K562 (cell line): ENCODE measurements at regions not wholly inside any gene's neighbourhood (a gene's known extent, or its start where the extent isn't known, plus 50 kb on each side); places are given as distances from the start of the nearest gene placed in this dataset.

Experiments
- ATAC-seq: fragments of 200-7000 bp; cut with Tn5 transposase; 3 replicates; pipeline ENCODE4 v1.9.1; 2020; ENCODE audit warnings: moderate library complexity
- BruUV-seq: library from RNA; stranded (reverse); fragments of 400-500 nt; replicated peaks from 2 replicates; lab custom pipeline; 2021; lab: Mats Ljungman, UMichigan
- CTCF ChIA-PET: fragments of 300-600 bp; formaldehyde crosslinking; extraction: SDS; loops from one replicate; lab custom pipeline; 2021; ENCODE audit warnings: low intra/inter-chr PET ratio; lab: Yijun Ruan, JAX
- POLR2A ChIA-PET: fragments of 300-600, 350-650 bp; sonication (Branson Sonifier 250); formaldehyde crosslinking; extraction: SDS; loops from one replicate; lab custom pipeline; 2021; ENCODE audit warnings: antibody characterized with exemption, inconsistent platforms; lab: Yijun Ruan, JAX
- DNase-seq, 4 experiments: peaks; one replicate each; pipeline versions ENCODE4 v3.0.0 to v3.0.0-alpha.2; 2011 to 2018; ENCODE audit warnings: low spot score in 3 of 4, mixed read lengths in 3 of 4; ENCODE audit errors: extremely low read depth in 1 of 4
- FAIRE-seq: peaks from 2 replicates; lab custom pipeline; 2011; peaks lifted over from hg19 to GRCh38; lab: Jason Lieb, UNC
- H2AFZ ChIP-seq: 2 replicates; pipeline ENCODE4 v1.6.0; 2011; ENCODE audit warnings: low read depth, low read length, control low read depth, inconsistent platforms
- H3K27ac ChIP-seq: fragments of 200-600 bp; 3 replicates; pipeline ENCODE4 v1.8.0; 2011; ENCODE audit warnings: low read depth, mild to moderate bottlenecking, control low read depth, inconsistent platforms, low read length, moderate library complexity, mixed read lengths; ENCODE audit errors: extremely low read depth
- H3K27me3 ChIP-seq, 2 experiments: fragments of 300-600 bp in 1 of 2; 2 replicates in 1 of 2; 3 replicates in 1 of 2; pipeline versions ENCODE4 v1.6.0 to v1.8.0; 2011; ENCODE audit warnings: inconsistent platforms in 2 of 2, low read length in 2 of 2, mild to moderate bottlenecking in 1 of 2, mixed read lengths in 1 of 2, moderate library complexity in 1 of 2; ENCODE audit not compliant: control insufficient read depth in 2 of 2, insufficient read depth in 2 of 2
- H3K36me3 ChIP-seq: fragments of 300-600 bp; 3 replicates; pipeline ENCODE4 v1.8.0; 2011; ENCODE audit warnings: mild to moderate bottlenecking, low read length, inconsistent platforms; ENCODE audit not compliant: control insufficient read depth, insufficient read depth
- H3K4me1 ChIP-seq, 2 experiments: fragments of 200-600 bp in 1 of 2; replicated peaks in 1 of 2; 2 replicates in 1 of 2; 3 replicates in 1 of 2; pipeline versions ENCODE4 v1.5.1 to v1.8.0; 2011; ENCODE audit warnings: inconsistent platforms in 2 of 2, low read length in 2 of 2, mild to moderate bottlenecking in 1 of 2, mixed read lengths in 1 of 2, moderate library complexity in 1 of 2; ENCODE audit not compliant: control insufficient read depth in 2 of 2, insufficient read depth in 2 of 2
- H3K4me2 ChIP-seq: 2 replicates; pipeline ENCODE4 v1.6.1; 2011; ENCODE audit warnings: low read length, control low read depth, inconsistent platforms, mixed read lengths; ENCODE audit not compliant: insufficient read depth
- H3K4me3 ChIP-seq: fragments of 200-600 bp; sonication (generic), shearing (Covaris generic); 2 replicates; pipeline ENCODE4 v1.5.1; 2016; ENCODE audit warnings: control low read depth, inconsistent platforms
- H3K79me2 ChIP-seq: fragments of 200-600 bp; 3 replicates; pipeline ENCODE4 v1.8.0; 2011; ENCODE audit warnings: low read length, inconsistent platforms; ENCODE audit not compliant: control insufficient read depth, insufficient read depth
- H3K9ac ChIP-seq, 2 experiments: 2 replicates each; pipeline versions ENCODE4 v1.6.0 to v1.6.1; 2011; ENCODE audit warnings: low read depth in 2 of 2, low read length in 2 of 2, control low read depth in 1 of 2, inconsistent platforms in 1 of 2, mild to moderate bottlenecking in 1 of 2, mixed read lengths in 1 of 2; ENCODE audit not compliant: insufficient read depth in 1 of 2
- H3K9me1 ChIP-seq: one replicate; pipeline ENCODE4 v1.6.0; 2011; ENCODE audit warnings: inconsistent platforms, mild to moderate bottlenecking, low read length, moderate library complexity; ENCODE audit not compliant: control insufficient read depth, insufficient read depth
- H3K9me3 ChIP-seq: replicated peaks from 2 replicates; pipeline ENCODE4 v1.5.1; 2011; ENCODE audit warnings: low read depth, low read length, inconsistent platforms; ENCODE audit not compliant: control insufficient read depth, insufficient read depth
- H4K20me1 ChIP-seq: replicated peaks from 2 replicates; pipeline ENCODE4 v1.6.1; 2011; ENCODE audit warnings: low read length, inconsistent platforms, mixed read lengths; ENCODE audit not compliant: control insufficient read depth, insufficient read depth
- BRD4 ChIP-seq: fragments of 200-600 bp; sonication (generic); IDR thresholded peaks from 2 replicates; pipeline ENCODE4 v1.6.1; 2017; ENCODE audit warnings: inconsistent platforms
- CBX2 ChIP-seq: fragments of 200-600 bp; sonication (generic); IDR thresholded peaks from one replicate; pipeline ENCODE4 v1.6.1; 2012; ENCODE audit warnings: mild to moderate bottlenecking, low read length, inconsistent platforms; ENCODE audit not compliant: insufficient read depth, poor library complexity, severe bottlenecking
- HDAC6 ChIP-seq: IDR thresholded peaks from 2 replicates; pipeline ENCODE4 v1.6.1; 2012; ENCODE audit warnings: low read depth, mild to moderate bottlenecking, control low read depth, inconsistent platforms, low read length, moderate library complexity
- HNRNPL ChIP-seq: fragments of 200-400 bp; formaldehyde crosslinking; IDR thresholded peaks from 2 replicates; pipeline ENCODE4 v1.6.1; 2017; ENCODE audit warnings: low read depth, mild to moderate bottlenecking, low read length
- MTF1 ChIP-seq: fragments of 250-450 bp; sonication (Bioruptor Pico); IDR thresholded peaks from 2 replicates; pipeline ENCODE4 v1.9.0; 2021; ENCODE audit warnings: moderate library complexity, mild to moderate bottlenecking, inconsistent platforms, borderline replicate concordance
- NELFE ChIP-seq: IDR thresholded peaks from 2 replicates; pipeline ENCODE4 v1.6.1; 2011; ENCODE audit warnings: mild to moderate bottlenecking; ENCODE audit not compliant: insufficient read depth, insufficient read length
- POLR2B ChIP-seq: fragments of 450-650 bp; IDR thresholded peaks from 2 replicates; pipeline ENCODE4 v1.6.1; 2018; ENCODE audit warnings: low read depth; ENCODE audit not compliant: partially characterized antibody
- ZBED1 ChIP-seq: IDR thresholded peaks from 2 replicates; pipeline ENCODE4 v1.6.1; 2014
- ZKSCAN8 ChIP-seq: fragments of 200-800 bp; sonication (Bioruptor generic); IDR thresholded peaks from 2 replicates; pipeline ENCODE4 v1.6.1; 2016; ENCODE audit warnings: missing genetic modification characterization, missing compliant biosample characterization
- WGBS: fragments of 100-300 bp; shearing (Covaris generic); methylation state at CpG from one replicate; pipeline ENCODE4 v1.1.6; 2016; ENCODE audit warnings: low coverage, mixed read lengths; ENCODE audit not compliant: insufficient coverage; ENCODE audit errors: missing lambda C conversion rate; 5-methylcytosine and 5-hydroxymethylcytosine counted together
- in situ Hi-C: fragments of 300-500 bp; cut with MboI; formaldehyde crosslinking; loops from 4 replicates; pipeline ENCODE4 v1.15.0; 2018; ENCODE audit warnings: inconsistent platforms, mixed read lengths
- intact Hi-C: fragments of 100-400 bp; cut with micrococcal nuclease; formaldehyde crosslinking; loops from 2 replicates; pipeline ENCODE4 v1.14.2; 2022
- TF ChIP-seq, protein P1 (sequence below): fragments of 250-450 bp; sonication (Bioruptor Pico); IDR thresholded peaks from 2 replicates; pipeline ENCODE4 v1.8.0; 2021; ENCODE audit warnings: borderline replicate concordance, mild to moderate bottlenecking, moderate library complexity; ENCODE audit not compliant: poor library complexity, severe bottlenecking
- TF ChIP-seq, protein P2 (sequence below): fragments of 250-450 bp; sonication (Bioruptor Pico); IDR thresholded peaks from 2 replicates; pipeline ENCODE4 v1.5.0; 2021
- TF ChIP-seq, protein P3 (sequence below): fragments of 250-450 bp; sonication (Bioruptor Pico); IDR thresholded peaks from 2 replicates; pipeline ENCODE4 v1.5.0; 2021; ENCODE audit warnings: mild to moderate bottlenecking, moderate library complexity
- TF ChIP-seq, protein P4 (sequence below): fragments of 250-450 bp; sonication (Bioruptor Pico); IDR thresholded peaks from 2 replicates; pipeline ENCODE4 v1.5.0; 2021

DNA sequence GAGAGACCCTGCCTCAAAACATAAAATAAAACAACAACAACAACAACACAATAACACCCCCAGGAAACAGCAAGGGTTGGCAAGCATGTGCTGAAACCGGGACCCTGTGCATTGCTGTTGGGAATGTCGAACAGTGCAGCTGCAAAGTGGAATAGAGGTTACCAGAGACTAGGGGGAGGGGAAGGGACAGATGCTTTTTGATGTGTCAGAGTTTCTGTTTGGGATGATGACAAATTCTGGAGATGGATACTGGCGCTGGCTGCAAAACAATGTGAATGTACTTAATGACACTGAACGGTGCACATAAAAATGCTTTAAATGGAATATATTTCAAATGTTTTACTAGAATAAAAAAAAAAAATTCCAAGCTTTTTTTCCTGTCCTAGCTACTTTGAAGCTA, 241.8 kb downstream of the TEX36 start:
- intact Hi-C loops, result no loop called here
- no peak overlapping the region for H3K4me2 ChIP-seq
- FAIRE-seq, result no peak

DNA sequence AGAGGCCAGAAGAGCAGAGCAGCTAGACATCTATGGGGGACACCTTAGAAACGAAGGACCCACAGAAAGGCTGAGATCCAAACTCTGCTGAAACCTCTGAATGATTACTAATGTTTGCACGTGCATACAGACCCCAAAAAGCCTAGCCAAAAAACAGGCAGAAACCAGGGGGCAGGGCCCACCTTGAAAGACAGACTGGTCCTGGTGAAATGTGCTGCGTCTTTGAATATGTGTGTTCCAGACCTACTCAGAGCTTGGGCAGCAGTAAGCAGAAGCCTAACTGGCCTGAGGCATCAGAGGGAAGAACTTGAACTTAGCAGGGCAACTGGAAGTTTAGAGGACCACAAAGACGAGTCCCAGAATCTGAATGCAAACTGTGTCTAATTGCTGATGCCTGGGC, 251.8 kb downstream of the TEX36 start:
- Histone ChIP-seq H3K27ac (no peak overlapping the region), H4K20me1 (no peaks in the 10 kb centered on the region), H3K4me2 (no peak overlapping the region), H3K27me3 (no peaks in the 10 kb centered on the region), H3K9me3 (no peaks in the 10 kb centered on the region), H3K9me1 (no peaks in the 10 kb centered on the region), H3K79me2 (no peaks in the 10 kb centered on the region), H3K36me3 (no peaks in the 10 kb centered on the region), H3K9ac (no peak overlapping the region), H2AFZ (no peak overlapping the region), H3K4me3 (no peak overlapping the region), H3K4me1 (no peaks in the 10 kb centered on the region)
- ATAC-seq, result no peak
- WGBS, result 0% methylated on average over 4 of the region's 4 CpGs
- no TSS peak for BruUV-seq
- in situ Hi-C loops (no loop called here), intact Hi-C loops (no loop called here)
- CTCF ChIA-PET, result no interaction called here
- no peak for FAIRE-seq
- POLR2A ChIA-PET, result no interaction called here
- DNase-seq, result no peak
- TF ChIP-seq, protein P1, sequence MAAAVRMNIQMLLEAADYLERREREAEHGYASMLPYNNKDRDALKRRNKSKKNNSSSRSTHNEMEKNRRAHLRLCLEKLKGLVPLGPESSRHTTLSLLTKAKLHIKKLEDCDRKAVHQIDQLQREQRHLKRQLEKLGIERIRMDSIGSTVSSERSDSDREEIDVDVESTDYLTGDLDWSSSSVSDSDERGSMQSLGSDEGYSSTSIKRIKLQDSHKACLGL (CRISPR knock-in tag), result no peak
- TF ChIP-seq POLR2B (no peak), CBX2 (no peak), MTF1 (CRISPR knock-in tag) (no peak), NELFE (no peak), ZKSCAN8 (CRISPR knock-in tag) (no peak)
- TF ChIP-seq, protein P2, sequence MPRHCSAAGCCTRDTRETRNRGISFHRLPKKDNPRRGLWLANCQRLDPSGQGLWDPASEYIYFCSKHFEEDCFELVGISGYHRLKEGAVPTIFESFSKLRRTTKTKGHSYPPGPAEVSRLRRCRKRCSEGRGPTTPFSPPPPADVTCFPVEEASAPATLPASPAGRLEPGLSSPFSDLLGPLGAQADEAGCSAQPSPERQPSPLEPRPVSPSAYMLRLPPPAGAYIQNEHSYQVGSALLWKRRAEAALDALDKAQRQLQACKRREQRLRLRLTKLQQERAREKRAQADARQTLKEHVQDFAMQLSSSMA (CRISPR knock-in tag), result no peak
- TF ChIP-seq, protein P3, sequence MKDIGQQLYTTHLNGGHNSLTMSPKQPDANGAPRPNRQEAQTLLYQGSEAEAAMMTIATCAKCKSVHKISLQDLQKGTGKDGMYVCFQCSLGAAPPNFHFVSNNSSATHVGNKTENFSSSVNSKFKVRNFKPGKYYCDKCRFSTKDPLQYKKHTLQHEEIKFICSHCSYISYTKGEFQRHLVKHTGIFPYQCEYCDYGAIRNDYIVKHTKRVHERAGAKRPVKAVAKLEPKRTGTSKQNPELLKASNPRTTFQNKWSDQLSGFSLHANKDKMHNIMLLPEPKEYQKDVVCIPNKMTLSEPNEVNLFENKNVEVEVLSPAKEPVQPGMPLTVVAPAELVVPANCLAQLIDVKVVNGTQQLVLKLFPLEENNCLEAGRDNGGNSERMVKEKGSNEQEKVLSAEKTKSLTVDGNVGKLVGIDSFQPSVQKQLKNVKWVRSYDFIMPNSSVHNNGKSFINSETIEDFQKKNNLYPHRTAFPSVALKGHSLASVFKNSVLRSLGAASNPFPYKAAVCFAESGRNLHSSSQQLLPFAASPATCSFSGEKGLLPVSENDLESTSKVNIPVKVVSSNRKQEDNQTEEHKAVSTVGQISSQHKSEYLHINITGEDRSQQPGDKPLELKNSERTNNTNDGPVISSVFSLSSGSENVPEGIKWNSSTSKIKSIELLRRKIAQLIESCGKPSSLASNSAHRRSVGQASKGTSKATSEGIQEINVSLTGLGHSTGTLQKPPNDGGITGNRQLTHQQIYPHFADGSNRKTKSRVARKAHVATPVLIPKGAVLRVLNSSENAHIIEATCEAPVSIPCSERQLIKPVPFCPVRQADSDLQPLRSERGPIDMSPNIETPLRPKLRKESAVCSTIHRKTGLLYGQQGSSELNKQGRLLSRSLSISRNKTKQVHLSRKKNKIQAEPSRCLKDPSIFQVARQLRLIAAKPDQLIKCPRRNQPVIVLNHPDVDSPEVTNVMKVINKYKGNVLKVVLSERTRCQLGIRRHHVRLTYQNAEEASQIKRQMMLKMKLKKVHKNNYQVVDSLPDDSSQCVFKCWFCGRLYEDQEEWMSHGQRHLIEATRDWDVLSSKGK (CRISPR knock-in tag), result no peak
- TF ChIP-seq, protein P4, sequence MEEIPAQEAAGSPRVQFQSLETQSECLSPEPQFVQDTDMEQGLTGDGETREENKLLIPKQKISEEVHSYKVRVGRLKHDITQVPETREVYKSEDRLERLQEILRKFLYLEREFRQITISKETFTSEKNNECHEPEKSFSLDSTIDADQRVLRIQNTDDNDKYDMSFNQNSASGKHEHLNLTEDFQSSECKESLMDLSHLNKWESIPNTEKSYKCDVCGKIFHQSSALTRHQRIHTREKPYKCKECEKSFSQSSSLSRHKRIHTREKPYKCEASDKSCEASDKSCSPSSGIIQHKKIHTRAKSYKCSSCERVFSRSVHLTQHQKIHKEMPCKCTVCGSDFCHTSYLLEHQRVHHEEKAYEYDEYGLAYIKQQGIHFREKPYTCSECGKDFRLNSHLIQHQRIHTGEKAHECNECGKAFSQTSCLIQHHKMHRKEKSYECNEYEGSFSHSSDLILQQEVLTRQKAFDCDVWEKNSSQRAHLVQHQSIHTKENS (CRISPR knock-in tag), result no peak

More for the DNA sequence above, 241.8 kb downstream of the TEX36 start:
- no TSS peak for BruUV-seq
- no peak overlapping the region for H2AFZ ChIP-seq
- H3K9ac ChIP-seq, result no peak overlapping the region
- ATAC-seq, result no peak
- no peak overlapping the region for H3K4me3 ChIP-seq
- no peaks in the 10 kb centered on the region for H3K36me3 ChIP-seq
- peaks cover 8 to 19% of the 10 kb centered on the region in 2 experiments; a peak in 3 of 5 replicates for H3K27me3 ChIP-seq
- in situ Hi-C loops, result no loop called here
- no peaks in the 10 kb centered on the region for H3K9me3 ChIP-seq
- no peak overlapping the region for H3K27ac ChIP-seq
- TF ChIP-seq BRD4, result no peak
- TF ChIP-seq HNRNPL, result no peak
- TF ChIP-seq ZBED1, result no peak
- no peak for TF ChIP-seq HDAC6
- TF ChIP-seq, all 486 proteins: peak for 0
- ChIA-PET POLR2A (no interaction called here), CTCF (no interaction called here)
- WGBS, result 0% methylated on average over 4 of the region's 4 CpGs
- no peaks in the 10 kb centered on the region for H3K9me1 ChIP-seq
- DNase-seq, result no peak
- no peaks in the 10 kb centered on the region for H3K79me2 ChIP-seq
- no peaks in the 10 kb centered on the region for H3K4me1 ChIP-seq
- H4K20me1 ChIP-seq, result no peaks in the 10 kb centered on the region
